WTC11 (cell line): ENCODE measurements at regions not wholly inside any gene's neighbourhood (a gene's known extent, or its start where the extent isn't known, plus 50 kb on each side); places are given as distances from the start of the nearest gene placed in this dataset.

Source experiments
- ATAC-seq: fragments of 200-7000 bp; cut with Tn5 transposase; 2 replicates; pipeline ENCODE4 v1.10.0; 2021; ENCODE audit warnings: mild to moderate bottlenecking, moderate library complexity
- CTCF ChIA-PET: fragments of 300-600 bp; sonication (Branson Sonifier 250); formaldehyde crosslinking; loops from one replicate; lab custom pipeline; 2021; ENCODE audit warnings: antibody characterized with exemption; lab: Charles Lee
- POLR2A ChIA-PET: fragments of 350-600 bp; sonication (Branson Sonifier 250); formaldehyde crosslinking; loops from one replicate; lab custom pipeline; 2021; ENCODE audit warnings: antibody characterized with exemption; lab: Charles Lee
- DNase-seq: peaks from one replicate; pipeline ENCODE4 v3.0.0; 2021; ENCODE audit warnings: low spot score
- H3K27ac Mint-ChIP-seq: 2 replicates; pipeline ENCODE4 v1.8.0; 2021; ENCODE audit warnings: mixed read lengths
- H3K27me3 Mint-ChIP-seq: 2 replicates; pipeline ENCODE4 v1.8.0; 2021; ENCODE audit warnings: low read depth, mild to moderate bottlenecking, moderate library complexity, mixed read lengths
- H3K36me3 Mint-ChIP-seq: 2 replicates; pipeline ENCODE4 v1.8.0; 2021; ENCODE audit warnings: mixed read lengths
- H3K4me1 Mint-ChIP-seq: 2 replicates; pipeline ENCODE4 v1.8.0; 2022; ENCODE audit warnings: mixed read lengths
- H3K4me3 Mint-ChIP-seq: 2 replicates; pipeline ENCODE4 v1.8.0; 2021; ENCODE audit warnings: mild to moderate bottlenecking, moderate library complexity, mixed read lengths
- H3K9me3 Mint-ChIP-seq: 2 replicates; pipeline ENCODE4 v1.8.0; 2021; ENCODE audit warnings: mixed read lengths
- AR ChIP-seq: fragments of 250-450 bp; sonication (Bioruptor Pico); IDR thresholded peaks from 2 replicates; pipeline ENCODE4 v1.9.0; 2021; ENCODE audit warnings: mild to moderate bottlenecking
- ATF2 ChIP-seq: sonication (generic); formaldehyde crosslinking; IDR thresholded peaks from 2 replicates; pipeline ENCODE4 v1.8.1; 2022; ENCODE audit warnings: low read depth, missing genetic modification reagents, borderline replicate concordance
- CDX4 ChIP-seq: fragments of 250-450 bp; sonication (Bioruptor Pico); IDR thresholded peaks from 2 replicates; pipeline ENCODE4 v1.9.0; 2021; ENCODE audit warnings: moderate library complexity, mild to moderate bottlenecking, inconsistent platforms, borderline replicate concordance
- E2F4 ChIP-seq: sonication (generic); formaldehyde crosslinking; IDR thresholded peaks from 2 replicates; pipeline ENCODE4 v1.8.1; 2022; ENCODE audit warnings: low read depth, mild to moderate bottlenecking, moderate library complexity, missing genetic modification reagents, borderline replicate concordance
- GABPB1 ChIP-seq: sonication (generic); formaldehyde crosslinking; IDR thresholded peaks from 2 replicates; pipeline ENCODE4 v1.8.1; 2023; ENCODE audit warnings: mild to moderate bottlenecking, missing genetic modification reagents
- JAZF1 ChIP-seq: fragments of 250-450 bp; sonication (Bioruptor Pico); IDR thresholded peaks from 2 replicates; pipeline ENCODE4 v1.9.0; 2021; ENCODE audit warnings: moderate library complexity, mild to moderate bottlenecking, inconsistent platforms
- NFYB ChIP-seq: sonication (generic); formaldehyde crosslinking; conservative IDR thresholded peaks from 2 replicates; pipeline ENCODE4 v1.8.0; 2022; ENCODE audit warnings: low read depth, missing genetic modification reagents
- PRDM15 ChIP-seq: sonication (generic); formaldehyde crosslinking; IDR thresholded peaks from 2 replicates; pipeline ENCODE4 v1.8.0; 2022; ENCODE audit warnings: missing genetic modification reagents
- PREB ChIP-seq: sonication (generic); formaldehyde crosslinking; IDR thresholded peaks from 2 replicates; pipeline ENCODE4 v1.8.1; 2022; ENCODE audit warnings: mild to moderate bottlenecking, missing genetic modification reagents, moderate library complexity, borderline replicate concordance
- TCF7 ChIP-seq: sonication (generic); formaldehyde crosslinking; IDR thresholded peaks from 2 replicates; pipeline ENCODE4 v1.8.0; 2022; ENCODE audit warnings: mild to moderate bottlenecking, low read depth, missing genetic modification reagents, moderate library complexity
- USF1 ChIP-seq: sonication (generic); formaldehyde crosslinking; IDR thresholded peaks from 2 replicates; pipeline ENCODE4 v1.8.0; 2022; ENCODE audit warnings: mild to moderate bottlenecking, missing genetic modification reagents
- USF2 ChIP-seq: sonication (generic); formaldehyde crosslinking; IDR thresholded peaks from 2 replicates; pipeline ENCODE4 v1.8.1; 2023; ENCODE audit warnings: mild to moderate bottlenecking, missing genetic modification reagents, moderate library complexity
- ZNF121 ChIP-seq: sonication (generic); formaldehyde crosslinking; IDR thresholded peaks from 2 replicates; pipeline ENCODE4 v1.8.0; 2023; ENCODE audit warnings: missing genetic modification reagents
- ZNF263 ChIP-seq: sonication (generic); formaldehyde crosslinking; IDR thresholded peaks from 2 replicates; pipeline ENCODE4 v1.8.1; 2022; ENCODE audit warnings: low read depth, mild to moderate bottlenecking, moderate library complexity, missing genetic modification reagents
- ZNF671 ChIP-seq: fragments of 250-450 bp; sonication (Bioruptor Pico); IDR thresholded peaks from 2 replicates; pipeline ENCODE4 v1.8.0; 2021; ENCODE audit warnings: mild to moderate bottlenecking
- ZSCAN18 ChIP-seq: fragments of 250-450 bp; sonication (Bioruptor Pico); IDR thresholded peaks from 2 replicates; pipeline ENCODE4 v2.1.2; 2022; ENCODE audit warnings: mild to moderate bottlenecking, moderate library complexity

- Mint-ChIP-seq H3K4me3 (no peak overlapping the region), H3K27ac (no peak overlapping the region), H3K4me1 (no peaks in the 10 kb centered on the region), H3K9me3 (peaks cover 92% of the 10 kb centered on the region), H3K36me3 (peaks cover 84% of the 10 kb centered on the region), H3K27me3 (peaks cover 15% of the 10 kb centered on the region)
- TF ChIP-seq NFYB (CRISPR knock-in tag): no peak
- no peak for TF ChIP-seq AR (CRISPR knock-in tag)
- TF ChIP-seq ZNF263: no peak
- TF ChIP-seq JAZF1 (CRISPR knock-in tag): no peak
- no peak for TF ChIP-seq ZSCAN18 (CRISPR knock-in tag)
- TF ChIP-seq PRDM15: no peak
- TF ChIP-seq GABPB1 (CRISPR knock-in tag): no peak
- no peak for TF ChIP-seq E2F4
- no peak for TF ChIP-seq CDX4
- no peak for TF ChIP-seq ZNF121
- no peak for TF ChIP-seq USF1
- no peak for TF ChIP-seq ATF2
- CTCF ChIA-PET: no interaction called here
- no peak for DNase-seq
- ATAC-seq: no peak
- POLR2A ChIA-PET: no interaction called here
These were observed 466.9 kb downstream of the CBLN4 start for GRCh38 chr20:55538261-55538908.

- H3K27ac Mint-ChIP-seq: no peak overlapping the region
- no peaks in the 10 kb centered on the region for H3K4me1 Mint-ChIP-seq
- H3K9me3 Mint-ChIP-seq: peaks cover 78% of the 10 kb centered on the region
- ChIA-PET CTCF (no interaction called here), POLR2A (no interaction called here)
- no peak for ATAC-seq
- H3K27me3 Mint-ChIP-seq: peaks cover 12% of the 10 kb centered on the region
- H3K36me3 Mint-ChIP-seq: peaks cover 68% of the 10 kb centered on the region
- no peak for DNase-seq
- H3K4me3 Mint-ChIP-seq: no peak overlapping the region
- TF ChIP-seq TCF7 (CRISPR knock-in tag) (no peak), USF2 (no peak), ZNF671 (CRISPR knock-in tag) (no peak), PREB (CRISPR knock-in tag) (no peak), AR (CRISPR knock-in tag) (no peak)
These were observed 470.0 kb downstream of the CBLN4 start for GRCh38 chr20:55535366-55535765.
